PFSK-1 (cell line): ENCODE measurements at regions not wholly inside any gene's neighbourhood (a gene's known extent, or its start where the extent isn't known, plus 50 kb on each side); places are given as distances from the start of the nearest gene placed in this dataset.

Source experiments
- FOXP2 ChIP-seq: optimal IDR thresholded peaks from 2 replicates; pipeline ENCODE3; 2011; ENCODE audit warnings: borderline replicate concordance, control low read depth, inconsistent platforms; ENCODE audit not compliant: insufficient read depth; ENCODE audit errors: extremely low read length, extremely low read depth
- POLR2AphosphoS5 ChIP-seq: IDR thresholded peaks from 2 replicates; pipeline ENCODE4 v1.6.1; 2012; ENCODE audit warnings: low read depth, mild to moderate bottlenecking, control low read depth, low read length, moderate library complexity
- REST ChIP-seq, 2 experiments: IDR thresholded peaks; 2 replicates each; pipeline versions ENCODE4 v1.6.1 to v1.8.0; 2011 to 2012; ENCODE audit warnings: low read depth in 2 of 2, low read length in 2 of 2, control low read depth in 1 of 2, inconsistent platforms in 1 of 2, mild to moderate bottlenecking in 1 of 2, moderate library complexity in 1 of 2; ENCODE audit not compliant: insufficient read depth in 1 of 2
- SIN3A ChIP-seq: IDR thresholded peaks from 2 replicates; pipeline ENCODE4 v1.6.1; 2012; ENCODE audit warnings: mild to moderate bottlenecking, low read length, moderate library complexity, borderline replicate concordance; ENCODE audit not compliant: insufficient read depth
- TAF1 ChIP-seq: IDR thresholded peaks from 2 replicates; pipeline ENCODE4 v1.6.1; 2012; ENCODE audit warnings: low read length, control low read depth, borderline replicate concordance; ENCODE audit not compliant: insufficient read depth

- TF ChIP-seq FOXP2 (no peak), REST (IDR thresholded peaks at IDR 0.05; ENCODE audit: insufficient read depth in 1 of 2, low read depth in 2 of 2, low read length in 2 of 2) (no peak), POLR2AphosphoS5 (no peak), SIN3A (no peak), TAF1 (no peak)
Observed at GRCh38 chr12:42936991-42937390, 347.4 kb upstream of the PRICKLE1 start.

- TF ChIP-seq FOXP2 (no peak), SIN3A (no peak), REST (IDR thresholded peaks at IDR 0.05; ENCODE audit: insufficient read depth in 1 of 2, low read depth in 2 of 2, low read length in 2 of 2) (no peak), TAF1 (no peak), POLR2AphosphoS5 (no peak)
Observed at GRCh38 chr12:42936260-42936659, 346.7 kb upstream of the PRICKLE1 start.

GRCh38 chr12:42935756-42936155 lies 346.2 kb upstream of the PRICKLE1 start:
- no peak for TF ChIP-seq SIN3A

GRCh38 chr12:42935090-42935489 lies 345.5 kb upstream of the PRICKLE1 start:
- no peak for TF ChIP-seq REST (IDR thresholded peaks at IDR 0.05; ENCODE audit: insufficient read depth in 1 of 2, low read depth in 2 of 2, low read length in 2 of 2)
- no peak for TF ChIP-seq POLR2AphosphoS5
- TF ChIP-seq SIN3A = no peak
- TF ChIP-seq TAF1 = no peak
- TF ChIP-seq FOXP2 = no peak

- no peak for TF ChIP-seq FOXP2
- no peak for TF ChIP-seq SIN3A
- no peak for TF ChIP-seq REST (IDR thresholded peaks at IDR 0.05; ENCODE audit: insufficient read depth in 1 of 2, low read depth in 2 of 2, low read length in 2 of 2)
- TF ChIP-seq TAF1 = no peak
- TF ChIP-seq POLR2AphosphoS5 = no peak
Observed at GRCh38 chr12:42933461-42934081, 344.0 kb upstream of the PRICKLE1 start.
